SU-DHL-6 (cell line): ENCODE measurements at regions not wholly inside any gene's neighbourhood (a gene's known extent, or its start where the extent isn't known, plus 50 kb on each side); places are given as distances from the start of the nearest gene placed in this dataset.

Experiments
- H2AFZ ChIP-seq: fragments of 200-600 bp; sonication (generic); 2 replicates; pipeline ENCODE4 v1.6.1; 2014; ENCODE audit warnings: low read depth, mild to moderate bottlenecking, moderate library complexity, mixed read lengths, antibody characterized with exemption, low read length; ENCODE audit not compliant: severe bottlenecking
- H3F3A ChIP-seq: fragments of 200-600 bp; shearing (Covaris generic); 2 replicates; pipeline ENCODE4 v1.6.0; 2016; ENCODE audit warnings: antibody characterized with exemption, mild to moderate bottlenecking; ENCODE audit not compliant: insufficient read depth
- H3K27ac ChIP-seq: fragments of 200-600 bp; sonication (generic); 2 replicates; pipeline ENCODE4 v1.5.1; 2016; ENCODE audit warnings: low read depth, mild to moderate bottlenecking, low read length, moderate library complexity, mixed read lengths
- H3K27me3 ChIP-seq: fragments of 200-600 bp; sonication (generic), shearing (Covaris generic); 2 replicates; pipeline ENCODE4 v1.6.0; 2014; ENCODE audit warnings: mild to moderate bottlenecking, low read length
- H3K36me3 ChIP-seq: fragments of 200-600 bp; sonication (generic); 2 replicates; pipeline ENCODE4 v1.6.1; 2014; ENCODE audit warnings: mild to moderate bottlenecking, low read length, mixed read lengths
- H3K4me2 ChIP-seq: fragments of 300-600, 200-600 bp; shearing (Covaris generic), sonication (generic); 2 replicates; pipeline ENCODE4 v1.6.0; 2014; ENCODE audit warnings: low read length, low read depth, mild to moderate bottlenecking; ENCODE audit not compliant: poor library complexity, severe bottlenecking
- H3K4me3 ChIP-seq: fragments of 200-600 bp; sonication (generic); 2 replicates; pipeline ENCODE4 v1.5.1; 2014; ENCODE audit warnings: antibody characterized with exemption, low read length, mild to moderate bottlenecking, mixed read lengths; ENCODE audit not compliant: insufficient read depth, poor library complexity, severe bottlenecking
- H3K79me2 ChIP-seq: fragments of 200-600 bp; sonication (generic); 2 replicates; pipeline ENCODE4 v1.6.1; 2014; ENCODE audit warnings: mild to moderate bottlenecking, low read length, moderate library complexity; ENCODE audit not compliant: insufficient read depth
- H3K9ac ChIP-seq: fragments of 200-600 bp; sonication (generic); 2 replicates; pipeline ENCODE4 v1.7.0; 2014; ENCODE audit warnings: mild to moderate bottlenecking, low read length
- H3K9me2 ChIP-seq: fragments of 200-600 bp; sonication (generic); replicated peaks from 2 replicates; pipeline ENCODE4 v1.6.1; 2014; ENCODE audit warnings: low read length; ENCODE audit not compliant: insufficient read depth
- H3K9me3 ChIP-seq: fragments of 200-600 bp; sonication (generic); 2 replicates; pipeline ENCODE4 v1.6.1; 2014; ENCODE audit warnings: low read length, mixed read lengths; ENCODE audit not compliant: insufficient read depth
- H4K20me1 ChIP-seq: fragments of 200-600 bp; sonication (generic); 2 replicates; pipeline ENCODE4 v1.6.1; 2014; ENCODE audit warnings: low read depth, mild to moderate bottlenecking, antibody characterized with exemption, low read length, moderate library complexity, mixed read lengths
- CTCF ChIP-seq: fragments of 200-600 bp; sonication (generic); IDR thresholded peaks from one replicate; pipeline ENCODE4 v1.5.1; 2017; ENCODE audit warnings: antibody characterized with exemption, mild to moderate bottlenecking, low read length, moderate library complexity; ENCODE audit not compliant: insufficient read depth, poor library complexity, severe bottlenecking
- EZH2phosphoT487 ChIP-seq: fragments of 200-600 bp; sonication (generic), shearing (Covaris generic); conservative IDR thresholded peaks from 2 replicates; pipeline ENCODE4 v1.6.1; 2018; ENCODE audit warnings: mild to moderate bottlenecking, antibody characterized with exemption, low read length, moderate library complexity, mixed read lengths

- Histone ChIP-seq H3K9me2 (no peaks in the 10 kb centered on the region), H4K20me1 (no peaks in the 10 kb centered on the region), H2AFZ (no peak overlapping the region), H3K79me2 (no peaks in the 10 kb centered on the region), H3K36me3 (no peaks in the 10 kb centered on the region), H3K9ac (no peak overlapping the region), H3K9me3 (no peaks in the 10 kb centered on the region), H3K27me3 (no peaks in the 10 kb centered on the region), H3K4me2 (no peak overlapping the region), H3F3A (no peaks in the 10 kb centered on the region), H3K4me3 (no peak overlapping the region), H3K27ac (no peak overlapping the region)
- TF ChIP-seq CTCF (no peak), EZH2phosphoT487 (no peak)
Observed at GRCh38 chr13:97901716-97902115, 51.8 kb upstream of the IPO5 start.
